ENCODE measurements at regions not wholly inside any gene's neighbourhood (a gene's known extent, or its start where the extent isn't known, plus 50 kb on each side); places are given as distances from the start of the nearest gene placed in this dataset.

DNA sequence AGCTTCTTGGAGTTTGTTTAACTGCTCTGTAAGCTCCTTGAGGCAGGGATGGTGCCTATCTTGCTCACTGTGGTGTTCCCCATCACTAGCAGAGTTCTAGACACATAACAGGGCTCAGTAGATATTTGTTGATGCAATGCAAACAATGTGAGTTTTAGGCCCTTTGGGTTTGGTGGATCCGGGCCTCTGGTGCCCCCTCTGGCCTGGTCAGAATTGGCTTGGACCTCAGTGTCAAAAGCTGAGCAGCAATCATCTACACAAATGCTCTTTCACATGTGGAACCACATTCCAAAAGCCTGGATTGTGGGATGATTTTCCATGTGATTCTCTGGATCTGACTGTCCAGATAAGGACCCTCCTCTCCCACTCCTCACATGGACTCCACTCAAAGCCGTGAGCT, 53.4 kb upstream of the BCAR3 start:
- FAIRE-seq (no peak), DNase-seq (no peak), ATAC-seq (no peak)
- WGBS, 2 donors, result 75 to 86% methylated on average over 2 of the region's 2 CpGs
- no peaks in the 10 kb centered on the region for H3K9me3 ChIP-seq
- intact Hi-C loops (cut with DNase I), result no loop called here
- no peaks in the 10 kb centered on the region for H3K4me1 ChIP-seq
- no peaks in the 10 kb centered on the region for H3K27me3 ChIP-seq
- H3K27ac ChIP-seq, result no peak overlapping the region
- no peaks in the 10 kb centered on the region for H3K36me3 ChIP-seq
- H3K4me3 ChIP-seq, result no peak overlapping the region
- TF ChIP-seq, protein P1, sequence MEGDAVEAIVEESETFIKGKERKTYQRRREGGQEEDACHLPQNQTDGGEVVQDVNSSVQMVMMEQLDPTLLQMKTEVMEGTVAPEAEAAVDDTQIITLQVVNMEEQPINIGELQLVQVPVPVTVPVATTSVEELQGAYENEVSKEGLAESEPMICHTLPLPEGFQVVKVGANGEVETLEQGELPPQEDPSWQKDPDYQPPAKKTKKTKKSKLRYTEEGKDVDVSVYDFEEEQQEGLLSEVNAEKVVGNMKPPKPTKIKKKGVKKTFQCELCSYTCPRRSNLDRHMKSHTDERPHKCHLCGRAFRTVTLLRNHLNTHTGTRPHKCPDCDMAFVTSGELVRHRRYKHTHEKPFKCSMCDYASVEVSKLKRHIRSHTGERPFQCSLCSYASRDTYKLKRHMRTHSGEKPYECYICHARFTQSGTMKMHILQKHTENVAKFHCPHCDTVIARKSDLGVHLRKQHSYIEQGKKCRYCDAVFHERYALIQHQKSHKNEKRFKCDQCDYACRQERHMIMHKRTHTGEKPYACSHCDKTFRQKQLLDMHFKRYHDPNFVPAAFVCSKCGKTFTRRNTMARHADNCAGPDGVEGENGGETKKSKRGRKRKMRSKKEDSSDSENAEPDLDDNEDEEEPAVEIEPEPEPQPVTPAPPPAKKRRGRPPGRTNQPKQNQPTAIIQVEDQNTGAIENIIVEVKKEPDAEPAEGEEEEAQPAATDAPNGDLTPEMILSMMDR (IDR thresholded peaks at IDR 0.05), result no peak

DNA sequence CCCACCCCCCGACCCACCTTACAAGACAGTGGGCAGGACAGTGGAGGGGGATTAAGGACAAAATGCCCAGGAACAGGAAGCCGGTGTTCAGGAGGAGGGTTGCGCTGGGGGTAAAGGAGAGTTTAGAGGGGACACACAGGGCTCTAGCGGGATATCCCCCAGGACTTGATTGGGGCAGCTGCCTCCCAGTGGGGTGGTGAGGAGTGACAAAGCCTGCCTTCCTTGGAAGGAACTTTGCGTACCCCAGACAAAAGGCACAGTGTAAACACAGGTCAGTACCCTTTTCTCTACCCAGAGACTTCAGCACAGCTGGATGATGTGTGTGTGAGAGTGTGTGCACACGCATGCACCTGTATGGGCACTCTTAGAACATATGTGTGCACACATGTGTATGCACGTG, 51.7 kb upstream of the BCAR3 start:
- intact Hi-C loops (cut with DNase I), result no loop called here
- H3K4me1 ChIP-seq, result no peaks in the 10 kb centered on the region
- TF ChIP-seq, protein P1 (IDR thresholded peaks at IDR 0.05), result no peak
- no peaks in the 10 kb centered on the region for H3K36me3 ChIP-seq
- FAIRE-seq (no peak), DNase-seq (no peak), ATAC-seq (no peak)
- H3K9me3 ChIP-seq, result no peaks in the 10 kb centered on the region
- H3K27ac ChIP-seq, result no peak overlapping the region
- H3K27me3 ChIP-seq, result no peaks in the 10 kb centered on the region
- 90 to 93% methylated on average over 7 of the region's 7 CpGs for WGBS, 2 donors
- no peak overlapping the region for H3K4me3 ChIP-seq

DNA sequence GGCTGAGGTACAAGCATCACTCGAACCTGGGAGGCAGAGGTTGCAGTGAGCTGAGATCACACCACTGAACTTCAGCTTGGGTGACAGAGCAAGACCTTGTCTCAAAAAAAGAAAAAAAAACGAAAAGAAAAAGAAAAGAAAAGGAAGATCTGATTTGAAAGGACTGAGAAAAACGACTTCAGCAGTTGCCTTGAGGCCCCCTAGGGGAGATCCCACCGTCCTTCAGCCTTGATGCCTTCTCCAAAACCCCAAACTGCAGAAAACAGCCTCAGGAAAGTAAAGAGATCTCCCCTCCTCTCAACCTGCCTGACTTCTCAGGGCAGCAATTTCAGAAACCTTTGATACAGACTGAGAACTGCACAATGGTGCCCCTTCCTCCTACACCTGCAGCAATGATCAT, 50.9 kb upstream of the BCAR3 start:
- no peak for DNase-seq
- H3K27ac ChIP-seq, result no peak overlapping the region
- no peak for ATAC-seq
- TF ChIP-seq, protein P1 (IDR thresholded peaks at IDR 0.05), result no peak
- no peak overlapping the region for H3K4me3 ChIP-seq
- H3K4me1 ChIP-seq, result no peaks in the 10 kb centered on the region
- no peaks in the 10 kb centered on the region for H3K36me3 ChIP-seq
- no peaks in the 10 kb centered on the region for H3K27me3 ChIP-seq
- H3K9me3 ChIP-seq, result no peaks in the 10 kb centered on the region
- intact Hi-C loops (cut with DNase I), result no loop called here
- FAIRE-seq, result no peak
- whole genome bisulfite sequencing, 2 donors, result 57 to 59% methylated on average over 4 of the region's 4 CpGs
